ENCODE measurements at regions not wholly inside any gene's neighbourhood (a gene's known extent, or its start where the extent isn't known, plus 50 kb on each side); places are given as distances from the start of the nearest gene placed in this dataset.

- ChIA-PET CTCF (no interaction called here), POLR2A (no interaction called here)
- no peak for TF ChIP-seq NFRKB (IDR thresholded peaks at IDR 0.05)
- no peak for TF ChIP-seq HDGF (IDR thresholded peaks at IDR 0.05; ENCODE audit: borderline replicate concordance)
- TF ChIP-seq L3MBTL2 (conservative IDR thresholded peaks at IDR 0.05): no peak
- no peak for TF ChIP-seq BHLHE40 (IDR thresholded peaks at IDR 0.05; ENCODE audit: borderline replicate concordance)
- TF ChIP-seq ELF4 (IDR thresholded peaks at IDR 0.05): no peak
- DNase-seq (ENCODE audit: extremely low spot score): no peak
Measured at GRCh38 chr3:170752571-170753155, 117.3 kb downstream of the RPL22L1 start.

- TF ChIP-seq L3MBTL2 (conservative IDR thresholded peaks at IDR 0.05) (no peak), ELF4 (IDR thresholded peaks at IDR 0.05) (no peak), LEF1 (IDR thresholded peaks at IDR 0.05; ENCODE audit: borderline replicate concordance) (no peak), HDGF (IDR thresholded peaks at IDR 0.05; ENCODE audit: borderline replicate concordance) (no peak), ARNT (IDR thresholded peaks at IDR 0.05) (no peak), CTBP1 (IDR thresholded peaks at IDR 0.05; ENCODE audit: borderline replicate concordance) (no peak), BHLHE40 (IDR thresholded peaks at IDR 0.05; ENCODE audit: borderline replicate concordance) (no peak), ZNF384 (IDR thresholded peaks at IDR 0.05) (no peak), PKNOX1 (IDR thresholded peaks at IDR 0.05) (no peak), FOXK2 (IDR thresholded peaks at IDR 0.05) (no peak), NFRKB (IDR thresholded peaks at IDR 0.05) (no peak), FOXA1 (IDR thresholded peaks at IDR 0.05) (no peak), TARDBP (IDR thresholded peaks at IDR 0.05) (no peak), FOXM1 (IDR thresholded peaks at IDR 0.05; ENCODE audit: borderline replicate concordance) (no peak)
- ChIA-PET POLR2A (no interaction called here), CTCF (interaction anchor here (0.6 to 1.6 kb wide), 2 partner anchors 48 to 60 kb away, joined by 5 read pairs; no protein-coding TSS in a partner anchor)
- DNase-seq (ENCODE audit: extremely low spot score): no peak
Measured at GRCh38 chr3:170751899-170752293, 118.1 kb downstream of the RPL22L1 start.

GRCh38 chr3:170751083-170751898 is 118.7 kb downstream of the RPL22L1 start:
- TF ChIP-seq TARDBP (IDR thresholded peaks at IDR 0.05) (no peak), SUZ12 (IDR thresholded peaks at IDR 0.05) (no peak), FOXA1 (IDR thresholded peaks at IDR 0.05) (no peak), BHLHE40 (IDR thresholded peaks at IDR 0.05; ENCODE audit: borderline replicate concordance) (no peak), FOXM1 (IDR thresholded peaks at IDR 0.05; ENCODE audit: borderline replicate concordance) (no peak), HDGF (IDR thresholded peaks at IDR 0.05; ENCODE audit: borderline replicate concordance) (no peak), ZNF384 (IDR thresholded peaks at IDR 0.05) (no peak), CTBP1 (IDR thresholded peaks at IDR 0.05; ENCODE audit: borderline replicate concordance) (no peak), NFRKB (IDR thresholded peaks at IDR 0.05) (no peak), ELF4 (IDR thresholded peaks at IDR 0.05) (no peak), LEF1 (IDR thresholded peaks at IDR 0.05; ENCODE audit: borderline replicate concordance) (no peak), L3MBTL2 (conservative IDR thresholded peaks at IDR 0.05) (no peak)
- POLR2A ChIA-PET: no interaction called here
- CTCF ChIA-PET: interaction anchor here (0.6 to 1.6 kb wide), 2 partner anchors 48 to 60 kb away, joined by 5 read pairs; no protein-coding TSS in a partner anchor
- DNase-seq (ENCODE audit: extremely low spot score): no peak

- no peak for DNase-seq (ENCODE audit: extremely low spot score)
- POLR2A ChIA-PET: no interaction called here
- TF ChIP-seq TARDBP (IDR thresholded peaks at IDR 0.05) (no peak), FOXK2 (IDR thresholded peaks at IDR 0.05) (no peak), LEF1 (IDR thresholded peaks at IDR 0.05; ENCODE audit: borderline replicate concordance) (no peak), FOXM1 (IDR thresholded peaks at IDR 0.05; ENCODE audit: borderline replicate concordance) (no peak), L3MBTL2 (conservative IDR thresholded peaks at IDR 0.05) (no peak)
- CTCF ChIA-PET: no interaction called here
Measured at GRCh38 chr3:170750478-170750830, 119.5 kb downstream of the RPL22L1 start.

- ChIA-PET CTCF (no interaction called here), POLR2A (no interaction called here)
- DNase-seq (ENCODE audit: extremely low spot score): no peak
- no peak for TF ChIP-seq ARNT (IDR thresholded peaks at IDR 0.05)
- no peak for TF ChIP-seq BHLHE40 (IDR thresholded peaks at IDR 0.05; ENCODE audit: borderline replicate concordance)
- TF ChIP-seq SUZ12 (IDR thresholded peaks at IDR 0.05): no peak
- no peak for TF ChIP-seq HDGF (IDR thresholded peaks at IDR 0.05; ENCODE audit: borderline replicate concordance)
- no peak for TF ChIP-seq L3MBTL2 (conservative IDR thresholded peaks at IDR 0.05)
- TF ChIP-seq CTBP1 (IDR thresholded peaks at IDR 0.05; ENCODE audit: borderline replicate concordance): no peak
- no peak for TF ChIP-seq PKNOX1 (IDR thresholded peaks at IDR 0.05)
- no peak for TF ChIP-seq ELF4 (IDR thresholded peaks at IDR 0.05)
- no peak for TF ChIP-seq ZNF384 (IDR thresholded peaks at IDR 0.05)
- no peak for TF ChIP-seq NFRKB (IDR thresholded peaks at IDR 0.05)
- no peak for TF ChIP-seq SP1 (IDR thresholded peaks at IDR 0.05)
- no peak for TF ChIP-seq FOXA1 (IDR thresholded peaks at IDR 0.05)
- TF ChIP-seq LEF1 (IDR thresholded peaks at IDR 0.05; ENCODE audit: borderline replicate concordance): no peak
- TF ChIP-seq TARDBP (IDR thresholded peaks at IDR 0.05): no peak
- TF ChIP-seq FOXM1 (IDR thresholded peaks at IDR 0.05; ENCODE audit: borderline replicate concordance): no peak
- no peak for TF ChIP-seq FOXK2 (IDR thresholded peaks at IDR 0.05)
Measured at GRCh38 chr3:170749765-170750477, 120.1 kb downstream of the RPL22L1 start.

GRCh38 chr3:170749185-170749584 is 120.8 kb downstream of the RPL22L1 start:
- ChIA-PET CTCF (no interaction called here), POLR2A (no interaction called here)
- TF ChIP-seq FOXA1 (IDR thresholded peaks at IDR 0.05): no peak
- no peak for TF ChIP-seq HDGF (IDR thresholded peaks at IDR 0.05; ENCODE audit: borderline replicate concordance)
- no peak for TF ChIP-seq L3MBTL2 (conservative IDR thresholded peaks at IDR 0.05)
- TF ChIP-seq FOXM1 (IDR thresholded peaks at IDR 0.05; ENCODE audit: borderline replicate concordance): no peak
- no peak for TF ChIP-seq FOXK2 (IDR thresholded peaks at IDR 0.05)
- TF ChIP-seq ARNT (IDR thresholded peaks at IDR 0.05): no peak
- TF ChIP-seq ELF4 (IDR thresholded peaks at IDR 0.05): no peak
- TF ChIP-seq BHLHE40 (IDR thresholded peaks at IDR 0.05; ENCODE audit: borderline replicate concordance): no peak
- no peak for TF ChIP-seq NFRKB (IDR thresholded peaks at IDR 0.05)
- TF ChIP-seq ZNF384 (IDR thresholded peaks at IDR 0.05): no peak
- DNase-seq (ENCODE audit: extremely low spot score): no peak

Measured in HEK293T (cell line).